Spleen (tissue), 11 donors: ENCODE measurements at regions not wholly inside any gene's neighbourhood (a gene's known extent, or its start where the extent isn't known, plus 50 kb on each side); places are given as distances from the start of the nearest gene placed in this dataset.

Experiments
- DNase-seq: peaks from one replicate; pipeline ENCODE4 v3.0.0-alpha.2; 2020
- H3K27ac ChIP-seq, 8 donors: fragments of 200-600 bp; sonication (generic) in 7 of 8; 1 replicate in 4 of 8; 2 replicates in 4 of 8; pipeline versions ENCODE4 v1.5.0 to v1.8.0; 2016 to 2021; ENCODE audit warnings: inconsistent platforms in 4 of 8, mild to moderate bottlenecking in 4 of 8, moderate library complexity in 1 of 8
- H3K27me3 ChIP-seq, 7 donors: fragments of 200-600 bp; sonication (generic) in 6 of 7; replicated peaks in 1 of 7; 1 replicate in 4 of 7; 2 replicates in 3 of 7; pipeline versions ENCODE4 v1.5.0 to v1.8.0; 2016 to 2021; ENCODE audit warnings: inconsistent platforms in 3 of 7, mild to moderate bottlenecking in 1 of 7
- H3K36me3 ChIP-seq, 6 donors: fragments of 200-600 bp; sonication (generic) in 5 of 6; 1 replicate in 4 of 6; 2 replicates in 2 of 6; pipeline versions ENCODE4 v1.5.0 to v1.8.0; 2016 to 2021; ENCODE audit warnings: inconsistent platforms in 2 of 6
- H3K4me1 ChIP-seq, 6 donors: fragments of 200-600 bp; sonication (generic) in 5 of 6; 1 replicate in 3 of 6; 2 replicates in 3 of 6; pipeline versions ENCODE4 v1.5.0 to v1.8.0; 2016 to 2021; ENCODE audit warnings: inconsistent platforms in 3 of 6
- H3K4me3 ChIP-seq, 8 donors: fragments of 200-600 bp; sonication (generic) in 7 of 8; 1 replicate in 4 of 8; 2 replicates in 4 of 8; pipeline versions ENCODE4 v1.5.0 to v1.8.0; 2016 to 2021; ENCODE audit warnings: inconsistent platforms in 4 of 8, mild to moderate bottlenecking in 4 of 8, moderate library complexity in 2 of 8
- H3K9me3 ChIP-seq, 8 donors: fragments of 200-600 bp; sonication (generic) in 7 of 8; 1 replicate in 4 of 8; 2 replicates in 4 of 8; pipeline versions ENCODE4 v1.5.0 to v1.8.0; 2016 to 2021; ENCODE audit warnings: inconsistent platforms in 4 of 8
- CTCF ChIP-seq, 11 experiments: fragments of 200-600 bp in 7 of 11; fragments of 450-650 bp in 4 of 11; sonication (generic) in 4 of 11; IDR thresholded peaks in 8 of 11; conservative IDR thresholded peaks in 3 of 11; 1 replicate in 7 of 11; 2 replicates in 4 of 11; pipeline versions ENCODE4 v1.4.0 to v1.8.0; 2016 to 2021; ENCODE audit warnings: antibody characterized with exemption in 11 of 11, inconsistent platforms in 4 of 11, mild to moderate bottlenecking in 1 of 11
- POLR2A ChIP-seq, 3 donors: fragments of 450-650 bp; IDR thresholded peaks; one replicate each; pipeline ENCODE4 v1.5.1; 2017; ENCODE audit warnings: antibody characterized with exemption in 3 of 3, mild to moderate bottlenecking in 1 of 3
- POLR2AphosphoS5 ChIP-seq, 3 donors: sonication (generic); formaldehyde crosslinking; IDR thresholded peaks; one replicate each; pipeline ENCODE4 v1.5.1; 2017; ENCODE audit warnings: antibody characterized with exemption in 3 of 3
- WGBS, 5 donors: extraction: QIAGEN DNeasy Blood & Tissue Kit in 3 of 5; methylation state at CpG; one replicate each; pipeline versions ENCODE4 v1.1.5 to v1.1.7; 2013 to 2018; 5-methylcytosine and 5-hydroxymethylcytosine counted together
- intact Hi-C: fragments of 100-400 bp; cut with DNase I; formaldehyde crosslinking; loops from one replicate; pipeline ENCODE4 v1.15.0; 2023; ENCODE audit warnings: low total_unique reads
- donor health status: healthy with polysubstance abuse.
- donor health status: DM: no; HTN: no; CAD: no; lungs with moderate emphysema.
- donor health status: DM: no; HTN: no; CAD: no.
- donor health status: Bipolar disorder and iron deficiency.
- donor health status: healthy.
- donor health status: DM: no; HTN: no; CAD: no.
- donor health status: DM: yes; HTN: yes; CAD: no.

DNA sequence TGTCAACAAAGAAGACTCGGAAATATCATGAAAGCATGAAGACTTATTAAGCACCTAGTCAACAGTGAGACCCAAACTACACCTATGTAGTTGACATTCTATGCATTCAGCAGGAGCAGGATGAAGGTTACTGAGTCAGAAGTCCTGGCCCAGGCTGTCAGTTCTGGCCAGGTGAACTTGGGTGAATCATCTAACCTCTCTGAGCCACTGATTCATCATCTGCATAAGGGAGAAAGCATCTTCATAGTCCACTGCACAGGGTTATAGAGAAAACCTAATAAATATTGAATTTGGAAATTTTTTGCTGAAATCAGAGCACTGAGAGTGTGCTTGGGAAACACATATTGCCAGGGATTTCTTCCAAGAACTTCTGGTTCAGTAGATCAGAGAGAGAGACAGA, 296.0 kb upstream of the SFRP2 start:
- intact Hi-C loops, result no loop called here
- Histone ChIP-seq H3K27me3 (no peaks in the 10 kb centered on the region), H3K27ac (no peak overlapping the region), H3K4me1 (no peaks in the 10 kb centered on the region), H3K9me3 (no peaks in the 10 kb centered on the region), H3K4me3 (no peak overlapping the region), H3K36me3 (no peaks in the 10 kb centered on the region)
- no peak for DNase-seq
- 88 to 97% (median 89%) methylated on average over 1 of the region's 1 CpG for WGBS, 5 donors
- TF ChIP-seq POLR2A (IDR thresholded peaks at IDR 0.05) (no peak), POLR2AphosphoS5 (IDR thresholded peaks at IDR 0.05) (no peak), CTCF (IDR thresholded peaks at IDR 0.05 in 8 of 11, conservative IDR thresholded peaks at IDR 0.05 in 3 of 11) (no peak)

DNA sequence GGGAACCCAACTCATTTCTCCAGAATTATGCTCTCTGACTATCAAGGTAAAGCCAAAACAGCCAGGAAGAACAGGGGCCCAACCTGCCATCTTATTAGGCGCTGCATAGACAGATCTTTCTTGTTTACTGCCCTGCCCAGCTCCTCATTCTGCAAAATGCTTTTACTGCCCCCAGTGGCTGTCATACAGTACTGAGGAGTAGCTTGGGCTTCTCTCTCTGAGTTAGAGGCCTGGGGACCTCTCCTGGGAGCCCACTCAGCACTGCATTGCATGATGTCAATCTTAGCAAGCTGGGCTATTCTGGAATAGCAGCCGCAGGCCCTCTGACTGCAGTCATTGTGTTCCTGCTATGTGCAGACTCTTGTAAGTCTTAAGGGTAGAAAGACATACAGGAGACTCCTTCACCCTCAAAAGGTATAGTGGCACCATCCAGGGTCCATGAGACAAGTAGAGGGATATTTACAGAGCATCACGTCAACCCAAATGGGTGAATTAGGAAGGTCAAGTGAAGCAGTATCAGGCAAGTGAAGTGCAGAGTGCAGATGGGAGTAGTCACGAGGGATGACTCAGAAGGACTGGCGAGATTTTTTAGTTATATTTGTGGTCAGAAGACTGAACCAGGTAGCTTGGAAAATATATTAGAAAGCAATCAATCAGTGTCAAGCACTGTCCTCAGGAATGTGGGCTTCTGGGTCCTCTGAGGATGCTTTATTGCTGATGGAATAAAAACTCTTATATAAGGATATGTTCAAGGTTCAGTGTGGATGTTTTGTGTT, 294.1 kb upstream of the SFRP2 start:
- Histone ChIP-seq H3K36me3 (no peaks in the 10 kb centered on the region), H3K9me3 (no peaks in the 10 kb centered on the region), H3K27ac (no peak overlapping the region), H3K4me1 (no peaks in the 10 kb centered on the region), H3K4me3 (no peak overlapping the region), H3K27me3 (no peaks in the 10 kb centered on the region)
- TF ChIP-seq POLR2A (IDR thresholded peaks at IDR 0.05) (no peak), POLR2AphosphoS5 (IDR thresholded peaks at IDR 0.05) (no peak), CTCF (IDR thresholded peaks at IDR 0.05 in 8 of 11, conservative IDR thresholded peaks at IDR 0.05 in 3 of 11) (no peak)
- intact Hi-C loops, result no loop called here
- DNase-seq, result no peak
- 75 to 86% (median 80%) methylated on average over 5 of the region's 5 CpGs for WGBS, 5 donors

GRCh38 chr4:154081391-154081790, 292.5 kb upstream of the SFRP2 start:
- H3K36me3 ChIP-seq, result no peaks in the 10 kb centered on the region
- H3K4me3 ChIP-seq, result no peak overlapping the region
- H3K4me1 ChIP-seq, result no peaks in the 10 kb centered on the region
- no peak for TF ChIP-seq CTCF (IDR thresholded peaks at IDR 0.05 in 8 of 11, conservative IDR thresholded peaks at IDR 0.05 in 3 of 11)
- TF ChIP-seq POLR2A (IDR thresholded peaks at IDR 0.05), result no peak
- no peak for TF ChIP-seq POLR2AphosphoS5 (IDR thresholded peaks at IDR 0.05)
- H3K9me3 ChIP-seq, result no peaks in the 10 kb centered on the region
- no peak for DNase-seq
- intact Hi-C loops, result no loop called here
- WGBS, 5 donors, result 70 to 86% (median 83%) methylated on average over 2 of the region's 2 CpGs
- no peak overlapping the region for H3K27ac ChIP-seq
- no peaks in the 10 kb centered on the region for H3K27me3 ChIP-seq

GRCh38 chr4:154078504-154079350, 289.8 kb upstream of the SFRP2 start:
- H3K9me3 ChIP-seq, result no peaks in the 10 kb centered on the region
- intact Hi-C loops, result no loop called here
- 64 to 71% (median 69%) methylated on average over 8 of the region's 8 CpGs for WGBS, 5 donors
- H3K27me3 ChIP-seq, result no peaks in the 10 kb centered on the region
- no peak for TF ChIP-seq POLR2AphosphoS5 (IDR thresholded peaks at IDR 0.05)
- TF ChIP-seq CTCF (IDR thresholded peaks at IDR 0.05 in 8 of 11, conservative IDR thresholded peaks at IDR 0.05 in 3 of 11), result no peak
- TF ChIP-seq POLR2A (IDR thresholded peaks at IDR 0.05), result no peak
- no peaks in the 10 kb centered on the region for H3K36me3 ChIP-seq
- no peaks in the 10 kb centered on the region for H3K4me1 ChIP-seq
- no peak overlapping the region for H3K27ac ChIP-seq
- no peak for DNase-seq
- H3K4me3 ChIP-seq, result no peak overlapping the region
